NCI-H187 (cell line): ENCODE measurements at regions not wholly inside any gene's neighbourhood (a gene's known extent, or its start where the extent isn't known, plus 50 kb on each side); places are given as distances from the start of the nearest gene placed in this dataset.

Experiments used
- DNase-seq, 2 experiments: peaks; one replicate each; lab custom pipeline; 2025; lab: John Stamatoyannopoulos, UW

GRCh38 chr6:27052731-27053082, 194.8 kb upstream of the PRSS16 start:
- no peak for DNase-seq

DNA sequence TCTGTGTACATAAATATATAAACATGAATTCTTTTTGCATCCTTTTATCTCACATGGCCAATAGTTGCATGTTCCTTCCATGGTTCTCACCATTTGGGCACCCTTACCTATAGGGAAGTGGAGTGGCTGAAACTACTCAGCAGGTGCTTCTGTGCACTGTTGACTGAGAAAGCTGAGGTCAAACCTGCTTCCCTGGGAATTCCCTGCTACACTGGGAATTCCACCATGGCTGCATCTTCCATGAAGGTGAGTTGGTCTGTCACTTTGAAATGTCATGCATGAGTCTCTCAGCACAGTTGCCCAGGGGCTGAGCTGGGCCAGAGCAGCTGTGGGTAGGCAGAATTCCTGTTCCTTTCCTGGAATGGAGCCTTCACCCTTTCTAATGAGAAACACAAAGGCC, 193.8 kb upstream of the PRSS16 start:
- DNase-seq, result no peak

- DNase-seq, result no peak
These were observed 190.9 kb upstream of the PRSS16 start for GRCh38 chr6:27056615-27057014.

DNA sequence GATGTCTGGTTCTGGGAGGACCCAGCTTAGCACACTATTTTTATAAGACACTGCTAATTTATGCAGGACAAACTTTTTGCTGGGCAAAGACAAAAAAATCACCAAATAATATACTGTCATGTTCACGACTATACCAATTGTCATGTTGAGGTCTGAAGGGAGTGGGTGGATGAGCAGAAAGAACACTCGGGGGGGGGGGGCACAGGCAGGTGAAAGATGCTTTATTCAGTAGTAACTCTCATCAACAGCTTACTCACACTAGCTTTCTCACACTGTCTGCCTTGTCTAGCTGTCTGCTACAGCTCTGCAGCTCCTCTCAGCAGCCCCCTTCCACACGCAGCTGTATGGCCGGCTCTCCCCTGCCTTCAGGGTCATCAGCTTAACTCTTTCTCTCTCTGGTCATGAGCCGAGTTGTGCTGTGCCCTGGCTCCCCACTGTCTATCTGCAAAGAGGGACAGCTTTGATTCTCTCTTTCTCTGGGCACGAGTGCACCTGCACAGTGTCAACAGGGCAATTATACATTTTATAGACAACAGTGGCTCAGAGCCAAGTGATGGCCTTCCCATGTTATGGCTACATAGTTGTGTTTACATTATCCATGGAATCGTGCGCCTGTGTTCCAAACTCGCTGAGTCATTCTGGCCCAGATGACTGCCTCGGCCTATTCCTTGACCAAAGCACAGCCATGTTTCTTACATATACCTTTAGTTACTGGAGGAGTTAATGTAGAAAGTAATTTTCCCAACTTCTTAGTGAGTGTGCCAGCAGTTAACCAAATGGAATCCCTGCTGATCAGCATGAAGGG, 187.7 kb upstream of the PRSS16 start:
- DNase-seq, result peak in 1 of 2 experiments; percentile 7

DNA sequence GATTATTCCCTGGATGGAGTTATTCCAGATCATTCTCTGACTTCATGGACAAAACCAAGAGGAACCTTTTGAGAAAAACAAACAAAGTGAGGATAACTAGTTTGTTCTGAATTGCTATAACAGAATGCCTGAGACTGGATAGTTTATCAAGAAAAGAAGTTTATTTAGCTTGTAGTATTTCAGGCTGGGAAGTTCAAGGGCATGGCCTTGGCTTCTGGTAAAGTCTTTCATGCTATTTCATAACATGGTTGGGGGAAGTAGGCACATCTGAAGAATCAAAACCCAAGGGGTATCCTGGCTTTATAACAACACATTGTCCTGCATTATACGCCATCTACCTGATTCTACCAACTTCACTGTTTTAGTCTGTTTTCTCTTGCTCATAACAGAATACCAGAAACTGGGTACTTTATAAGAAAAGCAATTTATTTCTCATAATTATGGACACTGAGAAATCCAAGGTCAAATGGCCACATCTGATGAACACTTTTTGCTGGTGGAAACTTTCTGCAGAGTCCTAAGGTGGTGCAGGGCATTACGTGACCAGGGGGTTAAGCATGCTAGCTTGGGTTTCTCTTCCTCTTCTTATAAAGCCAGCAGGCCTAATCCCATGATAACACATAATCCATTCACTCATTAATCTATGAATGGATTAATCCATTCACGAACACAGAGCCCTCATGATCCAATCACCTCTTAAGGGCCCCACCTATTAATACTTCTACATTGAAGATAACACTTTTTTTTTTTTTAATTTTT, 186.1 kb upstream of the PRSS16 start:
- no peak for DNase-seq

DNA sequence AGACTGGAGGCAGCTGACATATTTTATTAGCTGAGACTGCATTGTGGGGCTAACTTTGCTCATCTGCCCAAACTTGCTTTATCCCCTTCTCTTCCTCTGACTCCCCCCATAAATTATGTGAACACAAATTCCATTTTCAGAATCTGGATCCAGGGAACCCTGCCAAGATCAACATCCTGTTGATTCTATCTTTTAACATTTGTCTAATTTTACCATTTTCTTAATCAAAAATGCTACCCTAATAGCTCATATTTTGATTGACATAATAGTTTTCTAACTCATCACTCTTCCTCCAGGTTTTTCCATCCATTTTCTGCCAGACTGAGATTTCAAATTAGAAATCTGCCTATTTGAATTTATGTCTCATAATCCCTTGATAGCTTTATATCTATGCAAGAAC, 184.7 kb upstream of the PRSS16 start:
- DNase-seq, result no peak

- DNase-seq, result no peak
These were observed 182.3 kb upstream of the PRSS16 start for GRCh38 chr6:27065183-27065582.

GRCh38 chr6:27066381-27066780, 181.1 kb upstream of the PRSS16 start:
- DNase-seq, result no peak

DNA sequence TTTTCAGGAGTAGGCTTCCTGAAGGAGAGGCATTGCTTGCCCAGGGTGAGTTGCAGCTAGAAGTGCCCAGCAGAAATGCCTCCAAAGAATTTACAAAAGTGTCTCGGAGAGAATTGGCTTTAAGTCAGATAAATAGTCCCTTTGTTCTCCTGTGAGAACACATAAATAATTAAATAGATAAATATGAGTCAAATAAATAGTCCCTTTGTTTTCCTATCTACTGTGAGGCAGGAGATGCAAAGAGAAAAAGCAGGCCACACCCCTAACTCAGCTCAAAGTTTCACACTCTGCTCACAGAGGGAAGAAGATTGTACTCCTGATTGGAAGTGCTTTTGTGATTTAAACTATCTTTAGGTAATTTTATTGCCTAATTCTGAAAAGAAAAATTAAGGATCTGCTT, 180.7 kb upstream of the PRSS16 start:
- no peak for DNase-seq

- DNase-seq, result no peak
These were observed 174.1 kb upstream of the PRSS16 start for GRCh38 chr6:27073441-27073840.

DNA sequence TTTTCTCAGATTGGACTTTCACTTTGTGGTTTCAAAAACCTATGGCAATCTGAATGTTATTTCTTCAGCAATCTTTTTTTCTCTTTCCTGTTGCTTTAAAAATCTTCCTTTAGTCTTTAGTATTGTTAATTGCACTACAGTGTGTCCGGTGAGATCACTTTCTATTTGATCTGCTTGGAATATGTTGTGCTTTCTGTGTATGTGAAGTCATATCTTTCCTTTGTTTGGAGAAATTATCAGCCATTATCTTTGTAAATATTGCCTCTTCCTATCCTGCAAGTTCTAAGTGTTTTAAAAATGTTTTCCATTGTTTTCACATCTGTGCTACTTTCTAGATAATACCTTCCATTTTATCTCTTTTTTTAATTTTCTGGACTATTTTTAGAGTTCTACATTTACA, 171.4 kb upstream of the PRSS16 start:
- no peak for DNase-seq

DNA sequence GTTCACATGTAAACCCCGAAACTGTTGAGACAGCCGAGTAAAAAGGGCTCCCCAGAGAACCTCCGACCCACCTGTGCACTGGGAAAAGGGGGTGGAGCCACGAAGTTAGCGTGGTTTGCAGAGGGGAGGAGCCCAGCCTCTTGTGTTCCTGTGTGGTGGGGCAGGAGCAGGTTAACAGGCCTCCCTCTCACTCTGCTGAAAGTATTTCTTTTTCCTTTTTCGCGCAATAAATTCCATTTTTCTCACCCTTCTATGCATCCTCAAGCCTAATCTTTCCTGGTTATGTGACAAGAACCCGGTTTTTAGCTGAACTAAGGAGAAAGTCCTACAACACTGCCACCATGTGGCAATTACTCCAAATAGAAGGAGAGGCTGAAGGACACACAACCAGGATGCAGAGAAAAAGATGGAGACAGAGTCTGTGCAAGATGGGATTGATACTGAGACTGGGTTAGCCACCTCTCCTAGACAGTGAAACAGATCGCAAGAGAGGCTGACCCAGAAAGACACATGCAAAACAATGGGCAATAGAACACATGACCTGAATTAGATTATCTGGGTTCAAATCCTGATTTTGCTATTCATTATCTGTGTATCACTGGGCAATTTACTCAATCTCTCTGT, 168.7 kb upstream of the PRSS16 start:
- peak; percentile 25 to 52 for DNase-seq

- DNase-seq, result no peak
These were observed 166.3 kb upstream of the PRSS16 start for GRCh38 chr6:27081188-27081587.

GRCh38 chr6:27081931-27082330, 165.6 kb upstream of the PRSS16 start:
- DNase-seq, result no peak

DNA sequence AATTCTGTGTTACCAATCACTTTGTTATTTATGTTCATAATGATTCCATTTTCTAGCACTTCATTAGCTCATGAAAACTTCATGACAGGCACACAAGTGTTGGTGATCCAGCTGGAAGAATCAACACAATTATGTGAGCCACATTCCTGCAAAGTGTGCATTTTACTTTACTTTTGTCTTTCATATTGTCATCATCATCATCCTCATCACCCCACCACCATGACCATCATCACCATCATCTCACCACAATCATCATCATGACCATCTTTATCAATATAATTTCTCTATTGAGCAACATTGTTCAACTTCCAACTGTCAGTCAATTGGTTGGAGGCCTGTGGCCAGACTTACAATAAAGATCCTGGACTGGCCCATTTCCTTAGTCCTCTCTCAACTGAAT, 159.4 kb upstream of the PRSS16 start:
- DNase-seq, result no peak

- DNase-seq, result no peak
These were observed 155.7 kb upstream of the PRSS16 start for GRCh38 chr6:27091661-27092315.

GRCh38 chr6:27092316-27092692, 155.2 kb upstream of the PRSS16 start:
- no peak for DNase-seq

GRCh38 chr6:27095914-27096313, 151.6 kb upstream of the PRSS16 start:
- DNase-seq, result no peak

DNA sequence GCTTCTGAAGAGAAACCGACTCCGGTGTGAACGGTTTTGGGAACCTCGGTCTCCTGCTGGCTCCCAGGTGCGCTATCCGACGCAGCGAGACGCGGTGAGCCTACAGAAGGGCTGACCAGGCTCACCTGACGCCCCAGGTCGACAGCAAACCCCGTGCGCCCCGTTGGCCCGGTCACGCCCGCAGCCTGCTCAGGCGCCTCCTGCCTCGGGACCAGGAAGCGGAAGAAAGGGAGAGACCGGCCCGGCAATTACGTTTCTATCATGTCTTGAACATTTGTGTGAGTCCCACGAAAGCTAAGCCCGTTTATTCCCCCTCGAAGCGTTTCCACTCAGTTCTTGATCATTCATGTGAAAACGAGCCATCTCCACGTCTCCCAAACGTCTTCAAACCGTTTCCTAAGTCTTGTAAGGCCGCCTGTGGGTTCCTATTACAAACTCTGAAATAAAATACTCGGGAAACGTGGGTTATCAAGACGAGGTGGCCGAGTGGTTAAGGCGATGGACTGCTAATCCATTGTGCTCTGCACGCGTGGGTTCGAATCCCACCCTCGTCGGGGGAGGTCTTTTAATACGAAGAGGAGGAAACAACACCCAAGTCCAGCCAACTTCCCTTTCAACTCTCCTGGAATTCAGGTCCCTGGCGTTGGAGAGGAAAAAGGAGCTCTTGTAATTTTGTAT, 150.5 kb upstream of the PRSS16 start:
- no peak for DNase-seq

DNA sequence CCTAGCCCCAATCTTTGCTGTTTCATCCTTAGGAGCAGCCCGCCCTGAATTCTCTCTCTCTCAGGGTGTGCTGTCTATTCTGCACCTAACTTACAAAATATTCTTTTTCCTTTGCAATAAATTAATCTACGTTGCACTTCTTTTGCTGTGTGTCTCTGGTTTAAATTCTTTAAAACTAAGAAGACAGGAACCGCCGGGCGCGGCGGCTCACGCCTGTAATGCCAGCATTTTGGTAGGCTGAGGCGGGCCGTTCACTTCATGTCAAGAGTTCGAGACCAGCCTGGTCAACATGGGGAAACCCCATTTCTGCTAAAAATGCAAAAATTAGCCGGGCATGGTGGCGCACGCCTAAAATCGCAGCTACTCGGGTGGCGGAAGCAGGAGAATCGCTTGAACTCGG, 148.5 kb upstream of the PRSS16 start:
- no peak for DNase-seq

GRCh38 chr6:27100921-27101320, 146.6 kb upstream of the PRSS16 start:
- DNase-seq, result no peak

GRCh38 chr6:27101824-27102223, 145.7 kb upstream of the PRSS16 start:
- no peak for DNase-seq
